HepG2 (cell line): ENCODE measurements at regions not wholly inside any gene's neighbourhood (a gene's known extent, or its start where the extent isn't known, plus 50 kb on each side); places are given as distances from the start of the nearest gene placed in this dataset.

Experiments
- ATAC-seq: fragments of 200-7000 bp; cut with Tn5 transposase; 3 replicates; pipeline ENCODE4 v1.9.1; 2020; ENCODE audit warnings: mild to moderate bottlenecking, moderate library complexity
- BruUV-seq: library from RNA; stranded (reverse); fragments of 400-500 nt; replicated peaks from 2 replicates; lab custom pipeline; 2021; lab: Mats Ljungman, UMichigan
- CTCF ChIA-PET: fragments of 300-600 bp; formaldehyde crosslinking; extraction: SDS; loops from one replicate; lab custom pipeline; 2021; ENCODE audit warnings: low total read pairs, inconsistent platforms, low intra/inter-chr PET ratio; lab: Yijun Ruan, JAX
- POLR2A ChIA-PET: fragments of 350-600 bp; sonication (Branson Sonifier 250); formaldehyde crosslinking; loops from one replicate; lab custom pipeline; 2020; ENCODE audit warnings: antibody characterized with exemption, inconsistent platforms; lab: Yijun Ruan, JAX
- DNase-seq: peaks from one replicate; pipeline ENCODE4 v3.0.0-alpha.2; 2015; ENCODE audit warnings: low spot score
- FAIRE-seq: peaks from 3 replicates; lab custom pipeline; 2011; peaks lifted over from hg19 to GRCh38; lab: Jason Lieb, UNC
- H2AFZ ChIP-seq: one replicate; pipeline ENCODE4 v1.6.1; 2011; ENCODE audit warnings: low read length, inconsistent platforms
- H3K27ac ChIP-seq: fragments of 300-600 bp; 3 replicates; pipeline ENCODE4 v1.8.0; 2011; ENCODE audit warnings: mixed run types, mild to moderate bottlenecking, mixed read lengths, low read length, inconsistent platforms; ENCODE audit not compliant: insufficient read depth; ENCODE audit errors: extremely low read length
- H3K27me3 ChIP-seq, 2 experiments: fragments of 200-600 bp in 1 of 2; 2 replicates in 1 of 2; 3 replicates in 1 of 2; pipeline versions ENCODE4 v1.6.0 to v1.8.0; 2011; ENCODE audit warnings: low read length in 2 of 2, mild to moderate bottlenecking in 2 of 2, moderate library complexity in 2 of 2, inconsistent platforms in 1 of 2; ENCODE audit not compliant: insufficient read depth in 2 of 2, control insufficient read depth in 1 of 2
- H3K36me3 ChIP-seq, 2 experiments: fragments of 200-600 bp in 1 of 2; replicated peaks in 1 of 2; 2 replicates in 1 of 2; 3 replicates in 1 of 2; pipeline versions ENCODE4 v1.5.1 to v1.8.0; 2011; ENCODE audit warnings: low read length in 2 of 2, inconsistent platforms in 1 of 2; ENCODE audit not compliant: insufficient read depth in 2 of 2, control insufficient read depth in 1 of 2
- H3K4me1 ChIP-seq: 2 replicates; pipeline ENCODE4 v1.5.1; 2012; ENCODE audit warnings: low read length, inconsistent platforms; ENCODE audit not compliant: insufficient read depth
- H3K4me2 ChIP-seq: 2 replicates; pipeline ENCODE4 v1.6.0; 2011; ENCODE audit warnings: low read depth, low read length, inconsistent platforms
- H3K4me3 ChIP-seq, 3 experiments: fragments of 200-600 bp in 1 of 3; sonication (generic), shearing (Covaris generic) in 1 of 3; replicated peaks in 1 of 3; 2 replicates each; pipeline ENCODE4 v1.5.1; 2011 to 2016; ENCODE audit warnings: low read length in 3 of 3, inconsistent platforms in 2 of 3, low read depth in 2 of 3, mild to moderate bottlenecking in 2 of 3, control low read depth in 1 of 3, mixed read lengths in 1 of 3; ENCODE audit not compliant: insufficient read depth in 1 of 3
- H3K79me2 ChIP-seq: one replicate; pipeline ENCODE4 v1.6.1; 2011; ENCODE audit warnings: low read length, inconsistent platforms; ENCODE audit not compliant: insufficient read depth
- H3K9ac ChIP-seq: 2 replicates; pipeline ENCODE4 v1.6.0; 2011; ENCODE audit warnings: mild to moderate bottlenecking, low read depth, low read length, inconsistent platforms; ENCODE audit not compliant: insufficient read depth
- H3K9me3 ChIP-seq: 2 replicates; pipeline ENCODE4 v1.5.1; 2012; ENCODE audit warnings: mild to moderate bottlenecking, low read length
- H4K20me1 ChIP-seq: 2 replicates; pipeline ENCODE4 v1.6.0; 2011; ENCODE audit warnings: inconsistent platforms, mild to moderate bottlenecking, low read length, moderate library complexity; ENCODE audit not compliant: insufficient read depth
- CEBPG ChIP-seq: IDR thresholded peaks from 2 replicates; pipeline ENCODE4 v1.6.1; 2016
- CTCF ChIP-seq: sonication (generic); formaldehyde crosslinking; IDR thresholded peaks from 2 replicates; pipeline ENCODE4 v1.5.0; 2020; ENCODE audit warnings: mild to moderate bottlenecking, missing genetic modification reagents, moderate library complexity
- SMC3 ChIP-seq: IDR thresholded peaks from 2 replicates; pipeline ENCODE4 v1.6.1; 2011; ENCODE audit warnings: low read length, improper control_type of control experiment
- STAG1 ChIP-seq: sonication (generic); formaldehyde crosslinking; IDR thresholded peaks from 2 replicates; pipeline ENCODE4 v1.4.0; 2020; ENCODE audit warnings: missing genetic modification reagents
- ZNF773 ChIP-seq: sonication (generic); formaldehyde crosslinking; IDR thresholded peaks from 2 replicates; pipeline ENCODE4 v1.4.0; 2020; ENCODE audit warnings: missing genetic modification reagents, borderline replicate concordance
- ZNF790 ChIP-seq: sonication (generic); formaldehyde crosslinking; IDR thresholded peaks from 2 replicates; pipeline ENCODE4 v1.8.0; 2022; ENCODE audit warnings: missing genetic modification reagents, mild to moderate bottlenecking, borderline replicate concordance
- WGBS: methylation state at CpG from one replicate; pipeline ENCODE4 v1.1.6; 2017; ENCODE audit warnings: low lambda C conversion rate; 5-methylcytosine and 5-hydroxymethylcytosine counted together
- in situ Hi-C: cut with HindIII; loops from 2 replicates; pipeline ENCODE4 v1.10.0; 2017; ENCODE audit warnings: low pct_unique_long_range_greater_than_20kb; ENCODE audit not compliant: extremely low pct_ligation_motif_present
- intact Hi-C: fragments of 100-400 bp; cut with micrococcal nuclease; formaldehyde crosslinking; loops from one replicate; pipeline ENCODE4 v1.10.0; 2022; ENCODE audit not compliant: unreplicated experiment

GRCh38 chr6:148249679-148250375 is 92.8 kb upstream of the SASH1 start (continued):
- no peak for TF ChIP-seq ZNF773 (CRISPR knock-in tag)
- TF ChIP-seq CEBPG: no peak
- TF ChIP-seq, all 625 proteins: peak for 0

GRCh38 chr6:148250975-148251685 is 91.5 kb upstream of the SASH1 start:
- WGBS: 32% methylated on average over 4 of the region's 4 CpGs
- Histone ChIP-seq H3K27ac (no peak overlapping the region), H3K27me3 (no peaks in the 10 kb centered on the region), H3K9ac (no peak overlapping the region), H3K4me3 (no peak overlapping the region), H2AFZ (no peak overlapping the region), H4K20me1 (no peaks in the 10 kb centered on the region), H3K4me1 (no peaks in the 10 kb centered on the region), H3K9me3 (no peaks in the 10 kb centered on the region), H3K79me2 (no peaks in the 10 kb centered on the region), H3K36me3 (no peaks in the 10 kb centered on the region), H3K4me2 (no peak overlapping the region)
- ATAC-seq (peak; percentile 63), FAIRE-seq (peak; percentile 60), DNase-seq (peak; percentile 37)
- ChIA-PET CTCF (interaction anchor here (0.6 to 0.7 kb wide), 2 partner anchors 74 to 107 kb away, joined by 3 read pairs; no protein-coding TSS in a partner anchor), POLR2A (no interaction called here)
- intact Hi-C loops (loop anchor here (1.0 to 2.0 kb wide), 2 partner anchors 74 to 214 kb away; no protein-coding TSS in a partner anchor), in situ Hi-C loops (no loop called here)
- no TSS peak for BruUV-seq
- TF ChIP-seq ZNF790 (CRISPR knock-in tag): no peak
- peak; percentile 46; the same call in 1 of the 2 replicates for TF ChIP-seq SMC3
- peak; percentile 65 for TF ChIP-seq STAG1
- peak; percentile 56 for TF ChIP-seq CTCF (CRISPR knock-in tag)
